H9 (cell line): ENCODE measurements at regions not wholly inside any gene's neighbourhood (a gene's known extent, or its start where the extent isn't known, plus 50 kb on each side); places are given as distances from the start of the nearest gene placed in this dataset.
"Not testable (repeated sequence)": the region's sequence is repeated elsewhere in the genome, so short reads cannot be mapped to it uniquely, and the experiment has no call there.

Experiments used
- DNase-seq: peaks from one replicate; pipeline ENCODE4 v3.0.0-alpha.2; 2017
- H2AFZ ChIP-seq: one replicate; pipeline ENCODE4 v1.6.1; 2013; ENCODE audit warnings: mild to moderate bottlenecking, low read length, control low read depth, moderate library complexity
- H2AK5ac ChIP-seq: 2 replicates; pipeline ENCODE4 v1.6.1; 2013; ENCODE audit warnings: low read length, control low read depth, mixed read lengths; ENCODE audit not compliant: insufficient read length
- H2BK120ac ChIP-seq: one replicate; pipeline ENCODE4 v1.6.1; 2013; ENCODE audit warnings: low read depth, mild to moderate bottlenecking, low read length, control low read depth, inconsistent platforms; ENCODE audit not compliant: poor library complexity, severe bottlenecking
- H2BK12ac ChIP-seq: 2 replicates; pipeline ENCODE4 v1.6.1; 2013; ENCODE audit warnings: low read length, control low read depth, mixed read lengths, low read depth; ENCODE audit not compliant: insufficient read length
- H2BK15ac ChIP-seq: 2 replicates; pipeline ENCODE4 v1.6.1; 2013; ENCODE audit warnings: low read depth, low read length, control low read depth
- H2BK20ac ChIP-seq: one replicate; pipeline ENCODE4 v1.6.1; 2013; ENCODE audit warnings: low read depth, mild to moderate bottlenecking, low read length, control low read depth, inconsistent platforms; ENCODE audit not compliant: poor library complexity, severe bottlenecking
- H2BK5ac ChIP-seq: 2 replicates; pipeline ENCODE4 v1.6.1; 2013; ENCODE audit warnings: low read length, control low read depth, mixed read lengths; ENCODE audit not compliant: insufficient read length
- H3K14ac ChIP-seq: 2 replicates; pipeline ENCODE4 v1.6.1; 2013; ENCODE audit warnings: low read length, control low read depth; ENCODE audit not compliant: insufficient read depth
- H3K18ac ChIP-seq: 2 replicates; pipeline ENCODE4 v1.6.1; 2013; ENCODE audit warnings: low read depth, mild to moderate bottlenecking, mixed read lengths, low read length, control low read depth; ENCODE audit not compliant: insufficient read length
- H3K23ac ChIP-seq: 2 replicates; pipeline ENCODE4 v1.6.1; 2013; ENCODE audit warnings: low read length, control low read depth, mixed read lengths, low read depth; ENCODE audit not compliant: insufficient read length
- H3K23me2 ChIP-seq: 2 replicates; pipeline ENCODE4 v1.6.1; 2013; ENCODE audit warnings: low read depth, mild to moderate bottlenecking, mixed read lengths, low read length, control low read depth; ENCODE audit not compliant: insufficient read length, poor library complexity, severe bottlenecking
- H3K27ac ChIP-seq: 2 replicates; pipeline ENCODE4 v1.5.1; 2013; ENCODE audit warnings: low read length, control low read depth, mixed read lengths, low read depth; ENCODE audit not compliant: insufficient read length
- H3K27me3 ChIP-seq: 2 replicates; pipeline ENCODE4 v1.6.1; 2013; ENCODE audit warnings: low read length, control low read depth, inconsistent platforms; ENCODE audit not compliant: insufficient read depth
- H3K4ac ChIP-seq: 2 replicates; pipeline ENCODE4 v1.6.1; 2013; ENCODE audit warnings: low read depth, mild to moderate bottlenecking, control low read depth, inconsistent platforms, low read length, moderate library complexity
- H3K4me1 ChIP-seq: 2 replicates; pipeline ENCODE4 v1.6.1; 2013; ENCODE audit warnings: low read length, control low read depth, inconsistent platforms; ENCODE audit not compliant: insufficient read depth
- H3K4me2 ChIP-seq: 2 replicates; pipeline ENCODE4 v1.6.1; 2013; ENCODE audit warnings: low read length, control low read depth, mixed read lengths; ENCODE audit not compliant: insufficient read length, insufficient read depth
- H3K56ac ChIP-seq: 2 replicates; pipeline ENCODE4 v1.6.1; 2013; ENCODE audit warnings: low read depth, mild to moderate bottlenecking, mixed read lengths, low read length, control low read depth; ENCODE audit not compliant: insufficient read length
- H3K79me1 ChIP-seq: 2 replicates; pipeline ENCODE4 v1.6.1; 2013; ENCODE audit warnings: low read depth, mild to moderate bottlenecking, moderate library complexity, low read length, control low read depth, inconsistent platforms; ENCODE audit not compliant: insufficient read depth, poor library complexity, severe bottlenecking
- H3K79me2 ChIP-seq: 2 replicates; pipeline ENCODE4 v1.6.1; 2013; ENCODE audit warnings: low read length, control low read depth, inconsistent platforms; ENCODE audit not compliant: insufficient read depth
- H3K9ac ChIP-seq: 2 replicates; pipeline ENCODE4 v1.6.1; 2013; ENCODE audit warnings: low read length, control low read depth, mixed read lengths; ENCODE audit not compliant: insufficient read length; ENCODE audit errors: extremely low read depth
- H3K9me3 ChIP-seq: one replicate; pipeline ENCODE4 v1.6.1; 2013; ENCODE audit warnings: low read depth, low read length, inconsistent platforms; ENCODE audit not compliant: control insufficient read depth
- H3T11ph ChIP-seq: one replicate; pipeline ENCODE4 v1.6.1; 2013; ENCODE audit warnings: mild to moderate bottlenecking, low read length, control low read depth, inconsistent platforms
- H4K20me1 ChIP-seq: one replicate; pipeline ENCODE4 v1.6.1; 2013; ENCODE audit not compliant: control insufficient read depth, insufficient read length, insufficient read depth
- H4K5ac ChIP-seq: 2 replicates; pipeline ENCODE4 v1.6.1; 2013; ENCODE audit warnings: low read depth, mild to moderate bottlenecking, mixed read lengths, low read length, control low read depth; ENCODE audit not compliant: insufficient read length
- H4K8ac ChIP-seq: replicated peaks from 2 replicates; pipeline ENCODE4 v1.6.1; 2013; ENCODE audit warnings: low read length, control low read depth, mixed read lengths, low read depth; ENCODE audit not compliant: insufficient read length
- H4K91ac ChIP-seq: 2 replicates; pipeline ENCODE4 v1.6.1; 2013; ENCODE audit warnings: low read depth, mild to moderate bottlenecking, moderate library complexity, mixed read lengths, low read length, control low read depth; ENCODE audit not compliant: insufficient read length
- H3K27ac Mint-ChIP-seq, 3 experiments: 2 replicates in 2 of 3; 3 replicates in 1 of 3; pipeline ENCODE4 v1.8.0; 2020 to 2021; ENCODE audit warnings: mixed read lengths in 3 of 3, mild to moderate bottlenecking in 1 of 3, moderate library complexity in 1 of 3
- H3K27me3 Mint-ChIP-seq: 2 replicates; pipeline ENCODE4 v1.8.0; 2021; ENCODE audit warnings: low read depth, mild to moderate bottlenecking, moderate library complexity, mixed read lengths
- H3K36me3 Mint-ChIP-seq, 3 experiments: 2 replicates in 2 of 3; 3 replicates in 1 of 3; pipeline ENCODE4 v1.8.0; 2020 to 2021; ENCODE audit warnings: low read depth in 3 of 3, mixed read lengths in 3 of 3; ENCODE audit not compliant: insufficient read depth in 1 of 3
- H3K4me1 Mint-ChIP-seq, 2 experiments: 2 replicates each; pipeline ENCODE4 v1.8.0; 2020; ENCODE audit warnings: mixed read lengths in 2 of 2
- H3K4me3 Mint-ChIP-seq, 2 experiments: 2 replicates in 1 of 2; 3 replicates in 1 of 2; pipeline ENCODE4 v1.8.0; 2020 to 2021; ENCODE audit warnings: mild to moderate bottlenecking in 2 of 2, mixed read lengths in 2 of 2, moderate library complexity in 1 of 2
- H3K9me3 Mint-ChIP-seq, 2 experiments: 2 replicates in 1 of 2; 3 replicates in 1 of 2; pipeline ENCODE4 v1.8.0; 2020; ENCODE audit warnings: mild to moderate bottlenecking in 2 of 2, mixed read lengths in 2 of 2, moderate library complexity in 1 of 2
- WGBS: extraction: QIAGEN DNeasy Blood & Tissue Kit; methylation state at CpG from one replicate; pipeline ENCODE4 v1.1.7; 2013; ENCODE audit warnings: missing lambda C conversion rate, low lambda C conversion rate, mixed read lengths; ENCODE audit not compliant: insufficient read length; ENCODE audit errors: extremely low coverage; 5-methylcytosine and 5-hydroxymethylcytosine counted together
- TF ChIP-seq, protein P1 (sequence below): fragments of 200-600 bp; sonication (generic); conservative IDR thresholded peaks from 3 replicates; pipeline ENCODE4 v1.8.0; 2021; ENCODE audit warnings: antibody characterized with exemption, mild to moderate bottlenecking

DNA sequence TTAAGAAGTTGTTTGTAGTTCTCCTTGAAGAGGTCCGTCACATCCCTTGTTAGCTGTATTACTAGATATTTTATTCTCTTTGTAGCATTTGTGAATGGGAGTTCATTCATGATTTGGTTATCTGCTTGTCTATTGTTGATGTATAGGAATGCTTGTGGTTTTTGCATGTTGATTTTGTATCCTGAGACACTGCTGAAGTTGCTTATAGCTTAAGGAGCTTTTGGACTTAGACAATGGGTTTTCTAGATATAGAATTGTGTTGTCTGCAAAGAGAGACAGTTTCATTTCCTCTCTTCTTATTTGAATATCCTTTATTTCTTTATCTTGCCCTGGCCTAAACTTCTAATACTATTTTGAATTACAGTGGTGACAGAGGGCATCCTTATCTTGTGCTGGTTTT, 52.1 kb upstream of the GRID2 start:
- no peaks in the 10 kb centered on the region for H3K4me1 Mint-ChIP-seq

DNA sequence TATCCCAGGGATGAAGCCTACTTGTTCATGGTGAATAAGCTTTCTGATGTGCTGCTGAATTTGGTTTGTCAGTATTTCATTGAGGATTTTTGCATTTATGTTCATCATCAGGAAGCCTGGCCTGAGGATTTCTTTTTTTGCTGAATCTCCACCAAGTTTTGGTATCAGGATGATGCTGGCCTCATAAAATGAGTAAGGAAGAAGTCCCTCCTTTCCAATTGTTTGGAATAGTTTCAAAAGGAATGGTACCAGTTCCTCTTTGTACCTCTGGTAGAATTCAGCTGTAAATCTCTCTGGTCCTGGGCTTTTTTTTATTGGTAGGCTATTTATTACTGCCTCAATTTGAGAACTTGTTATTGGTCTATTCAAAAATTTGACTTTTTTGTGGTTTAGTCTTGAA, 51.4 kb upstream of the GRID2 start:
- H2BK120ac ChIP-seq, H3K9ac ChIP-seq, H2BK5ac ChIP-seq, H2BK20ac ChIP-seq, H4K5ac ChIP-seq, H3K27ac Mint-ChIP-seq, H3K4me3 Mint-ChIP-seq, H2BK15ac ChIP-seq, DNase-seq, H3K4me2 ChIP-seq, H3K27ac ChIP-seq, H3K23ac ChIP-seq, H3K27me3 ChIP-seq, H3K56ac ChIP-seq, H2AFZ ChIP-seq, H2AK5ac ChIP-seq, H3K4ac ChIP-seq, H4K20me1 ChIP-seq, H3K79me1 ChIP-seq, H3K79me2 ChIP-seq, H4K8ac ChIP-seq, H3K18ac ChIP-seq, H3K4me1 ChIP-seq, H3K4me1 Mint-ChIP-seq, H3K23me2 ChIP-seq, H4K91ac ChIP-seq, H3K14ac ChIP-seq, H3T11ph ChIP-seq, H2BK12ac ChIP-seq: not testable (repeated sequence)
- peaks cover 71% of the 10 kb centered on the region for H3K27me3 Mint-ChIP-seq
- peaks cover 90 to 91% of the 10 kb centered on the region in 2 experiments for H3K9me3 Mint-ChIP-seq
- H3K9me3 ChIP-seq, result peaks cover 57% of the 10 kb centered on the region
- peaks cover 38 to 77% (median 64%) of the 10 kb centered on the region in 3 experiments for H3K36me3 Mint-ChIP-seq

More for the DNA sequence above, 52.1 kb upstream of the GRID2 start:
- Histone ChIP-seq H2BK20ac (no peak overlapping the region), H3K18ac (no peak overlapping the region), H3K23ac (no peak overlapping the region), H3K56ac (no peak overlapping the region), H2BK120ac (no peak overlapping the region), H4K20me1 (no peaks in the 10 kb centered on the region), H3K4ac (no peak overlapping the region), H3K4me2 (no peak overlapping the region), H3K4me1 (no peaks in the 10 kb centered on the region), H4K8ac (no peak overlapping the region), H2AK5ac (no peak overlapping the region), H2BK5ac (no peak overlapping the region), H3K9ac (no peak overlapping the region), H3T11ph (no peak overlapping the region), H3K27ac (no peak overlapping the region), H2BK12ac (no peak overlapping the region), H4K91ac (no peak overlapping the region), H3K79me2 (no peaks in the 10 kb centered on the region), H2BK15ac (no peak overlapping the region), H3K79me1 (no peaks in the 10 kb centered on the region), H2AFZ (no peak overlapping the region), H3K27me3 (no peaks in the 10 kb centered on the region), H3K14ac (no peak overlapping the region), H4K5ac (no peak overlapping the region), H3K9me3 (peaks cover 52% of the 10 kb centered on the region), H3K23me2 (no peaks in the 10 kb centered on the region)
- TF ChIP-seq, protein P1, sequence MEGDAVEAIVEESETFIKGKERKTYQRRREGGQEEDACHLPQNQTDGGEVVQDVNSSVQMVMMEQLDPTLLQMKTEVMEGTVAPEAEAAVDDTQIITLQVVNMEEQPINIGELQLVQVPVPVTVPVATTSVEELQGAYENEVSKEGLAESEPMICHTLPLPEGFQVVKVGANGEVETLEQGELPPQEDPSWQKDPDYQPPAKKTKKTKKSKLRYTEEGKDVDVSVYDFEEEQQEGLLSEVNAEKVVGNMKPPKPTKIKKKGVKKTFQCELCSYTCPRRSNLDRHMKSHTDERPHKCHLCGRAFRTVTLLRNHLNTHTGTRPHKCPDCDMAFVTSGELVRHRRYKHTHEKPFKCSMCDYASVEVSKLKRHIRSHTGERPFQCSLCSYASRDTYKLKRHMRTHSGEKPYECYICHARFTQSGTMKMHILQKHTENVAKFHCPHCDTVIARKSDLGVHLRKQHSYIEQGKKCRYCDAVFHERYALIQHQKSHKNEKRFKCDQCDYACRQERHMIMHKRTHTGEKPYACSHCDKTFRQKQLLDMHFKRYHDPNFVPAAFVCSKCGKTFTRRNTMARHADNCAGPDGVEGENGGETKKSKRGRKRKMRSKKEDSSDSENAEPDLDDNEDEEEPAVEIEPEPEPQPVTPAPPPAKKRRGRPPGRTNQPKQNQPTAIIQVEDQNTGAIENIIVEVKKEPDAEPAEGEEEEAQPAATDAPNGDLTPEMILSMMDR, result no peak
- no peak for DNase-seq
- no CpG with 5 or more reads among the region's 1 CpG for WGBS
- Mint-ChIP-seq H3K27ac (no peak overlapping the region), H3K27me3 (peaks cover 71% of the 10 kb centered on the region), H3K9me3 (peaks cover 84 to 88% of the 10 kb centered on the region in 2 experiments), H3K36me3 (peaks cover 34 to 71% (median 58%) of the 10 kb centered on the region in 3 experiments), H3K4me3 (no peak overlapping the region)
